GM12873 (cell line): ENCODE measurements at regions not wholly inside any gene's neighbourhood (a gene's known extent, or its start where the extent isn't known, plus 50 kb on each side); places are given as distances from the start of the nearest gene placed in this dataset.

Source experiments
- TF ChIP-seq, protein P1 (sequence below): IDR thresholded peaks from 2 replicates; pipeline ENCODE4 v1.5.1; 2012; ENCODE audit warnings: low read depth, mild to moderate bottlenecking, moderate library complexity, low read length, control low read depth; ENCODE audit not compliant: insufficient read depth; ENCODE audit errors: missing control alignments

DNA sequence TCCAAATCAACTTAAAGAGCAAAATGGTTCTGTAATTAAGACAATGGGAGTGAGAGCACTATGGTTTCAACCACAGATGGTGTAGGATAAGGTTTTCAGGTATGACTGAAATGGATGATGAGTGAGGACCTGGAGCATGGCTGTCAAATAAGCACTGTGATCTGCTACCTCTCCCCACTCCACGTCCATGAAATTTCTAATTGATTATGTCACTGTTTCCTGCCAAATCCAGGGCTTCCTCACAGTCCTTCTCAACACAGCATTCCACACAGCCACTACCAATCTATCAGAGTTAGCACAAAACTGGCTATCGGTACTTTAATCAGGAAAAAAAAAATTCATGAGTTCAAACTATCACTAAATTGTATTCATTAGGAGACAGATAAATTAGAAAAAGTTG, 420.4 kb upstream of the WWC1 start:
- TF ChIP-seq, protein P1, sequence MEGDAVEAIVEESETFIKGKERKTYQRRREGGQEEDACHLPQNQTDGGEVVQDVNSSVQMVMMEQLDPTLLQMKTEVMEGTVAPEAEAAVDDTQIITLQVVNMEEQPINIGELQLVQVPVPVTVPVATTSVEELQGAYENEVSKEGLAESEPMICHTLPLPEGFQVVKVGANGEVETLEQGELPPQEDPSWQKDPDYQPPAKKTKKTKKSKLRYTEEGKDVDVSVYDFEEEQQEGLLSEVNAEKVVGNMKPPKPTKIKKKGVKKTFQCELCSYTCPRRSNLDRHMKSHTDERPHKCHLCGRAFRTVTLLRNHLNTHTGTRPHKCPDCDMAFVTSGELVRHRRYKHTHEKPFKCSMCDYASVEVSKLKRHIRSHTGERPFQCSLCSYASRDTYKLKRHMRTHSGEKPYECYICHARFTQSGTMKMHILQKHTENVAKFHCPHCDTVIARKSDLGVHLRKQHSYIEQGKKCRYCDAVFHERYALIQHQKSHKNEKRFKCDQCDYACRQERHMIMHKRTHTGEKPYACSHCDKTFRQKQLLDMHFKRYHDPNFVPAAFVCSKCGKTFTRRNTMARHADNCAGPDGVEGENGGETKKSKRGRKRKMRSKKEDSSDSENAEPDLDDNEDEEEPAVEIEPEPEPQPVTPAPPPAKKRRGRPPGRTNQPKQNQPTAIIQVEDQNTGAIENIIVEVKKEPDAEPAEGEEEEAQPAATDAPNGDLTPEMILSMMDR, result no peak

DNA sequence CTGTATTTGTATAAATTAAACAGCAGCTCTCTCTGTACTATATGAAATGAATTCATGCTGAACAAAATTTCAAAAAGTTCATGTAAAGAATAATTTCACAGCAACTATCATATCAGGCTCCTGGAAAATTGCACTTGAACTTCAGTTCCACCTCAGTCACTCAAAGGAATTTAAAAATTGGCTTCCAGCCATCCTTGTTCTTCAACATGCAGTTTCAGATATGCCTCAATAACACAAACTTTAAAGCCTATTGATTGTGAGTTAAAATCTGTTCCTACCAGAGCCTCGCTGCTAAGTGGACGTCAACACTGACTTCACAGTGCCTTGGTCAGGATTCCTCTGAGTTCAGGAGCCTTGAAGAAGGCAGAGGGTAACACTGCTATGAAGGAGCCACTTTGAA, 418.7 kb upstream of the WWC1 start:
- TF ChIP-seq, protein P1, result no peak

DNA sequence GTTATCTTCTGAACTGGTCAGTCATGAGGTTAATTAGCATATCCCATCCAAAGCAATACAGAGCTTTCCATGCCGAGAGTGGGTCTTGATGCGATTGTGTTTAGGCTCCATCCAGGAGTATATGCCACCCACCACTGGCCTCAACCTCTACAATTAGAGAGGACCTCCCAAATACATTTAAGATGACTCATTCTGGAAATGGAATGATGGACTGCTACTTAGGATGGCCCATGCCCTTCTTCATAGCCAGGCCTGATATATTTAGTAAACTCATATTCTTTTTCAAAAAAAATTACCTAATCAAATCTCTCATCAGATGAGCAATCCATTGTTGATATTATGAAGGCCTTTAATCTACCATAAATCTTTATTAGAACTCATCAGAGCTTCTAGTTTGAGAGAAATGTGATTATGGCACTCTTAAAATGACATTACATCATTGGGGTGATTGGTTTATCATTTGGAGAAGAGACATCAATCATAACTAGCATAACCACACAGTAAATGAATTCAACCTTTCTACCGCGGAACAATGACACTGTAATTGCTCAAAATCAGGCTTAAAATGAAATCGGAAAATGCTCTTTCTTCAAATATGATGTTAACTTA, 414.2 kb upstream of the WWC1 start:
- TF ChIP-seq, protein P1, result no peak

DNA sequence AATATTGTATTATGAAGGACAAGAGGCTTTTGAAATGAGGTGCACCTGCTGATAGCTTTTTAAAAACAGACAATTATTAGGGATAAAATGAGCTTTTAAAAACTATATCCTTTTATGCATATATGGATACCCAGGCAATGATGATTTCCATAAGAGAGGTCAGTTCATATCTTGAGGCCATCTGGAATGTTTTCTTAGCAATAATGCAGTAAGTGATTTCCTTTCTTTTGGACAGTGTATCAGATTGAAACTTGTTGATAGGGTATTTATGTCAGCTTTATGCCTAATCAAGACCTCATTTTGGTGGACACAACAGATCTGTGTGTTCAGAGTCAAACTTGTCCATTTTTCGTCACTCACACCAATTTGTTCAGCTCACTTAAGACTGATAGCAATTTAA, 413.5 kb upstream of the WWC1 start:
- TF ChIP-seq, protein P1, result no peak

DNA sequence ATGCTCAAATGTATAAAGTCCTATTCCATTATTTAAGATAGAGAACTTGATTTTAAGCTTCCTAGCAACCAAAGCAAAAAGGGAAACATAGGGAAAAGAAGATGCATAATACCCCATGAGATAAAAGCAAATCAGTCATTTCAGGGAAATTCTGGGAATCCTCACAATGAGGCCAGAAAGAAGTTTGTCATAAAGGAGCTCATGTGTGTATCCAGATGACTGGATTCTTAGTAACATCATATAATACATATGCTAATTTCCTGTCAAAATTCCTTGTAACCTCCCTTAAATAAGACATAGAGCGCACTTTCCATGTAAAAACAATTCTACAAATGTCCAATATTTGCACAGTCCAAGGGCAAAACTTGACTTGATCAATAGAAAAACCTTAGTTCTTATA, 411.0 kb upstream of the WWC1 start:
- TF ChIP-seq, protein P1, result no peak

DNA sequence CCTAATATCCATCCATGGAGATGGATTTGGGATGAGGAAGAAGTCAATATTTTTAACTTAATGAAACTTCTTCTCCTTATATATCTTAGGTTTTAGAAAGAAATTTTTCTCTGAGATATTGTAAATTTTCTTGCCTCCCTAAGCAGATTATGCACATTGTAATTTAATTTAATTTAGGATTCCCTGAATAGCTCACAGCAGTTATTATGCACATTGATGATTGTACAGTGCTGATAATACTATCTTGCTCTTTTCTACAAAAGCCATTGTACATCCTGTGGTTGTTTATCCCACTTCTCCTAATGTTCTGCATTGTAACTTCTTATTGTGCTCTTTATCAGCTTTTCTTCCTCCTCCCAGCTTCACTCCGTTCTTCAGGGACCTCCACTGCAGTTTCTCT, 410.4 kb upstream of the WWC1 start:
- TF ChIP-seq, protein P1, result no peak

DNA sequence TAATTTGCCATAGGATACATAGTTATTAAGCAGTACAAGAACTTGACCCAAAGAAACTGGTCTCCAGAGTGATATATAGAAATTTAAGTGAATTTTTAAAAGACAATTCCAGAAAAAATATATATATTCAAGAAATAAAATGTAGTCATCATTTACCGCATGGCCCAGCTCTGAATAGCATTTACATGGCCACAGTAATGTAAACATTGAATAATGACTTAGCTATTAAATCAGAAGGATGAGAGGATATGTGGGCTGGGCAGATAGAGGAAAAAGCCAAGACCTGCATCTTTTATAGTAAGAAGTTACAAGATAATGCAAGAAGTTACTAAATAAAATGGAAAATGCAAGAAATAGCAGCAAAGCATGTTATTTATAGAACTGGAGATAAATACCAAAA, 405.2 kb upstream of the WWC1 start:
- TF ChIP-seq, protein P1, result no peak
